ENCODE measurements at regions not wholly inside any gene's neighbourhood (a gene's known extent, or its start where the extent isn't known, plus 50 kb on each side); places are given as distances from the start of the nearest gene placed in this dataset.

GRCh38 chr16:17013038-17013437 lies 457.7 kb downstream of the XYLT1 start:
- TF ChIP-seq, protein P1, sequence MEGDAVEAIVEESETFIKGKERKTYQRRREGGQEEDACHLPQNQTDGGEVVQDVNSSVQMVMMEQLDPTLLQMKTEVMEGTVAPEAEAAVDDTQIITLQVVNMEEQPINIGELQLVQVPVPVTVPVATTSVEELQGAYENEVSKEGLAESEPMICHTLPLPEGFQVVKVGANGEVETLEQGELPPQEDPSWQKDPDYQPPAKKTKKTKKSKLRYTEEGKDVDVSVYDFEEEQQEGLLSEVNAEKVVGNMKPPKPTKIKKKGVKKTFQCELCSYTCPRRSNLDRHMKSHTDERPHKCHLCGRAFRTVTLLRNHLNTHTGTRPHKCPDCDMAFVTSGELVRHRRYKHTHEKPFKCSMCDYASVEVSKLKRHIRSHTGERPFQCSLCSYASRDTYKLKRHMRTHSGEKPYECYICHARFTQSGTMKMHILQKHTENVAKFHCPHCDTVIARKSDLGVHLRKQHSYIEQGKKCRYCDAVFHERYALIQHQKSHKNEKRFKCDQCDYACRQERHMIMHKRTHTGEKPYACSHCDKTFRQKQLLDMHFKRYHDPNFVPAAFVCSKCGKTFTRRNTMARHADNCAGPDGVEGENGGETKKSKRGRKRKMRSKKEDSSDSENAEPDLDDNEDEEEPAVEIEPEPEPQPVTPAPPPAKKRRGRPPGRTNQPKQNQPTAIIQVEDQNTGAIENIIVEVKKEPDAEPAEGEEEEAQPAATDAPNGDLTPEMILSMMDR (IDR thresholded peaks at IDR 0.05; ENCODE audit: low read depth, low read length, missing control alignments): no peak
- no peak overlapping the region for H3K4me3 ChIP-seq (replicated peaks; ENCODE audit: low read depth, low read length)
- DNase-seq (ENCODE audit: extremely low read depth, low read depth): no peak

- H3K4me3 ChIP-seq (replicated peaks; ENCODE audit: low read depth, low read length): no peak overlapping the region
- no peak for DNase-seq (ENCODE audit: extremely low read depth, low read depth)
- TF ChIP-seq, protein P1 (IDR thresholded peaks at IDR 0.05; ENCODE audit: low read depth, low read length, missing control alignments): no peak
Measured at GRCh38 chr16:17014484-17015121, 456.2 kb downstream of the XYLT1 start.

- TF ChIP-seq, protein P1 (IDR thresholded peaks at IDR 0.05; ENCODE audit: low read depth, low read length, missing control alignments): no peak
- DNase-seq (ENCODE audit: extremely low read depth, low read depth): no peak
Measured at GRCh38 chr16:17015702-17016101, 455.1 kb downstream of the XYLT1 start.

GRCh38 chr16:17017442-17017841 lies 453.3 kb downstream of the XYLT1 start:
- TF ChIP-seq, protein P1 (IDR thresholded peaks at IDR 0.05; ENCODE audit: low read depth, low read length, missing control alignments): no peak
- no peak overlapping the region for H3K4me3 ChIP-seq (replicated peaks; ENCODE audit: low read depth, low read length)
- no peak for DNase-seq (ENCODE audit: extremely low read depth, low read depth)

More at GRCh38 chr16:17015702-17016101, 455.1 kb downstream of the XYLT1 start:
- no peak overlapping the region for H3K4me3 ChIP-seq (replicated peaks; ENCODE audit: low read depth, low read length)

DNA sequence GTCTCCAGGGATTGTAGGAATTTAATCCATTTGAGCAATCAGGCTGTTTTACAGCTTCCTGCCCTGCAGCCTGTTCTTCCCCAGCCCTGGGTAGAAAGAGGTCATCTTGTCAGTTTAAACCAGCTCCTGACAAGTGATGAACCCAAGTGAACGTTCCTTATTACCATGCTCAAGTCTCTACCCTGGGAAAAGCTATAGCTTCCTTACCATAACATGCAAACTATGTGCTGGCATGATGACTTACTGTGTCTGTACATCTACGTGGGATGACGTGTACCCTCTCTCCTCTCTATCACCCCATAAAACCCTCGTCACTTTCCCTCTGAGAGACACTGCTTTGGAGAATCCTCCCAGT lies 452.2 kb downstream of the XYLT1 start:
- no peak for DNase-seq (ENCODE audit: extremely low read depth, low read depth)
- TF ChIP-seq, protein P1 (IDR thresholded peaks at IDR 0.05; ENCODE audit: low read depth, low read length, missing control alignments): no peak
- H3K4me3 ChIP-seq (replicated peaks; ENCODE audit: low read depth, low read length): no peak overlapping the region

GRCh38 chr16:17019366-17019765 lies 451.4 kb downstream of the XYLT1 start:
- no peak for DNase-seq (ENCODE audit: extremely low read depth, low read depth)
- no peak overlapping the region for H3K4me3 ChIP-seq (replicated peaks; ENCODE audit: low read depth, low read length)
- TF ChIP-seq, protein P1 (IDR thresholded peaks at IDR 0.05; ENCODE audit: low read depth, low read length, missing control alignments): no peak

- TF ChIP-seq, protein P1 (IDR thresholded peaks at IDR 0.05; ENCODE audit: low read depth, low read length, missing control alignments): no peak
- no peak for DNase-seq (ENCODE audit: extremely low read depth, low read depth)
- H3K4me3 ChIP-seq (replicated peaks; ENCODE audit: low read depth, low read length): no peak overlapping the region
Measured at GRCh38 chr16:17023606-17024005, 447.2 kb downstream of the XYLT1 start.
